ENCODE measurements at regions not wholly inside any gene's neighbourhood (a gene's known extent, or its start where the extent isn't known, plus 50 kb on each side); places are given as distances from the start of the nearest gene placed in this dataset.
"Not testable (repeated sequence)": the region's sequence is repeated elsewhere in the genome, so short reads cannot be mapped to it uniquely, and the experiment has no call there.

GRCh38 chr3:87564438-87564837 lies 288.1 kb upstream of the POU1F1 start:
- DNase-seq, result no peak

DNA sequence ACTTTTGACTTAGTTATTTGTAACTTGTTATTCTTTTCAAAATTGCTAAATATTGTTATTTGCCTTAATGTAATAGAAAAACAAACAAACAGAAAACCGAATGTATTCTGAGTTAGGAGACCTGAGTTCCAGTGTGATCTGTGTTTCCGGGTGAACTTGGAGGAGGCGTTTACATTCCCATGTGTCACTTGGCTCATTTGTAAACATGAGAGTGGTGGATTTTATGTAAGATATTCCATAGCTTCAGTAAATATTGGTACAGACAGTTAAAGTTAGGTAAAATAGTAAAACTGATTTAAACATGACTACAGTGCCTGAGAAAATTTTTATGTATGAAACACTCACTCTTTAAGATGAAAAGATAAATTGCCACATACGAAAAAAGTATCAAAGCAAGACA lies 287.3 kb upstream of the POU1F1 start:
- no peak for DNase-seq

GRCh38 chr3:87558492-87558891 lies 282.1 kb upstream of the POU1F1 start:
- no peak for DNase-seq

DNA sequence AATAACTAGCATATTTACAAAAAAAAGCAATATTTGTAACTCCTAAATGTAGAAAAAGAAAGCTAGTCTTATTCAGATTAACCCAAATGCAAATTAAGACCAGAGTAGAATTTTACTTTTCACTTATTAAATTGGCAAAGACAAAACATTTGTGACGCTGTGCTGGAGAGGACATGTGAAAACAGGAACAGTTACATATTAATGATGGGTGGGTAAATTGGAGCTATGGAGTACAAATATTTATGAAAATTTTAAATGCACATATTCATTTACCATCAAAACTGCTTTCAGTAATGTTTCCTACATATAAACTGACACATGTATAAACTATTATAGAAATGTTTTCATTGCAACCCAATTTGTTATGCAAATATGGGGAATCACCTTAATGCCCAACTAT lies 278.9 kb upstream of the POU1F1 start:
- DNase-seq, result no peak

- DNase-seq, result no peak
Measured at GRCh38 chr3:87553058-87553457, 276.7 kb upstream of the POU1F1 start.

GRCh38 chr3:87550892-87551291 lies 274.5 kb upstream of the POU1F1 start:
- DNase-seq, result no peak

GRCh38 chr3:87549208-87549607 lies 272.8 kb upstream of the POU1F1 start:
- DNase-seq, result no peak

DNA sequence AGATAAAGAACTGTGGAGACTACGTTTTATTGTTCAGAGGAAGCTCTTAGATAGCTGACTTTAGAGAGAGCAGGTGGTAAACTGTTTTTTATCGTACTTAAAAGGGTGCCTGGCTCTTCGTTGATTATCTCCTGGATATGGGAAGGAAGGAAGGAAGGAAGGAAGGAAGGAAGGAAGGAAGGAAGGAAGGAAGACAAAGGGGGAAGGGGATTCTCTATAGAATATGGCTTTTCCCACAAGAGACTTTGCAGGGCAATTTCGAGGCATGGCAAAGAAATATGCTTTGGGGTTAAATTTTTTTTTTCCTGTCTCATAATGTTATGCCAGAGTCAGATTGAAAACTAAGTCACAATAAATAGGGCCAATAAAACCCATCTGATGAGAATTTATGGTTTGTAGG lies 271.9 kb upstream of the POU1F1 start:
- DNase-seq, result no peak

DNA sequence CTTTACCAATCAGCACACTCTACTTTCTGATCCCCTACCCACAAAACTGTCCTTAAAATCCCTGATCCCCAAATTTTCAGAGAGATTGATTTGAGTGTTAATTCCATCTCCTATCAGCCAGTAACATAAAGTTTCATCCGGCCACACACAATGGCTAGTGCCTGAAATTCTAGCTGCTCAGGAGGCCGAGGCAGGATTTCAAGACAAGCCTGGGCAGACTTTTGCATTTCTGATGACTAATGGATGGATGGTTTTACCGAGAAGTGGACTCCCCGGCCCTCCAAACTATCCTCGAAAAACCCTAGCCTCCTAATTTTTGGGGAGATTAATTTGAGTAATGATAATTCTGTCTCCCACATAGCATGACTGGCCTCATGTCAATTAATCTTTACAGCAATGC lies 269.8 kb upstream of the POU1F1 start:
- DNase-seq, result no peak

- DNase-seq, result not testable (repeated sequence)
Measured at GRCh38 chr3:87543408-87543807, 267.0 kb upstream of the POU1F1 start.

DNA sequence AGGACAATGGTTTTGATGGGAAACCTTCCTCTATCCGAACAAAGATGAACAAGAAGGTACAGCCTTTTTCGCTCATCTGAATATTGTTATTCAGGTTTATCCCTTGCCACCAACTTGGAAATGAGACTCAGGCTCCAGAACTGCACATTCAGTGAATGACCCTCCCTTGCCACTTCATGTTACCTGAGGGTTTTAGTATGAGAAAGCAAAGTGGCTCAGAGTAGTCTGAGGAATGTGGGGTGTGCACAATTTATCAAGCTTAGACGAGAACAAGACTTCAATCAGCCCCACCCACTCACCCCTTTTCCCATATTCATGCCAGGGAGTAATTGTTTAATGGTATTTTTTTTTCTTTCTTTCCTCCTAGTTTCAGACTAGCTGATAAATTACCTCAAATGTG lies 265.3 kb upstream of the POU1F1 start:
- no peak for DNase-seq

DNA sequence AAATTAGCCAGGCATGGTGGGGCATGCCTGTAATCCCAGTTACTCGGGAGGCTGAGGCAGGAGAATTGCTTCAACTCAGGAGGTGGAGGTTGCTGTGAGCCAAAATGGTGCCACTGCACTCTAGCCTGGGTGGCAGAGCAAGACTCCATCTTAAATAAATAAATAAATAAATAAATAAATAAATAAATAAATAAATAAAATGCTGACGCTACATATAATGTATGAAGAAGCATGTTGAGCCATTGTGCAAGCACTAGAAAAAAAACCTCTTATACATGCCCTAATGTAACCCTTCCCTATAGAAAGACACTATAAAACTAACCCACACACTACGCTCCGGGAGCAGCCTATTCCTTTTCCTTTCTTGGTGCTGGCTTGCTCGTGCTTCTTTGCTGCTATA lies 262.3 kb upstream of the POU1F1 start:
- DNase-seq, result not testable (repeated sequence)

- DNase-seq, result no peak
Measured at GRCh38 chr3:87509401-87509800, 233.0 kb upstream of the POU1F1 start.

GRCh38 chr3:87508921-87509320 lies 232.5 kb upstream of the POU1F1 start:
- no peak for DNase-seq

DNA sequence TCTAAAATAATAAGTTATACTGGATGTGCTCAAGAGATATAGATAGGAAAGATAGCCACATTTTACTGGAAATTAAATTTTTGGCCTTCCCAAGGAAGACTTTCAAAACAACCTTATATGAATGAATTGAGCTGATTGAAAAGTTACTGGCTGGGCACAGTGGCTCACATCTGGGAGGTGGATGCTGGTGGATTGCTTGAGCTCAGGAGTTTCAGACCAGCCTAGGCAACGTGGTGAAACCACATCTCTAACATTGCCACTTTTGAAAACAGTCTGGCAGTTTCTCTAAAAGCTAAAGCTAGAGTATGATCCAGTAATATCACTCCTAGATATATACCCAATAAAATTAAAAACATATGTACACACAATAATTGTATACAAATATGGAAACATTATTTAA lies 231.4 kb upstream of the POU1F1 start:
- no peak for DNase-seq

DNA sequence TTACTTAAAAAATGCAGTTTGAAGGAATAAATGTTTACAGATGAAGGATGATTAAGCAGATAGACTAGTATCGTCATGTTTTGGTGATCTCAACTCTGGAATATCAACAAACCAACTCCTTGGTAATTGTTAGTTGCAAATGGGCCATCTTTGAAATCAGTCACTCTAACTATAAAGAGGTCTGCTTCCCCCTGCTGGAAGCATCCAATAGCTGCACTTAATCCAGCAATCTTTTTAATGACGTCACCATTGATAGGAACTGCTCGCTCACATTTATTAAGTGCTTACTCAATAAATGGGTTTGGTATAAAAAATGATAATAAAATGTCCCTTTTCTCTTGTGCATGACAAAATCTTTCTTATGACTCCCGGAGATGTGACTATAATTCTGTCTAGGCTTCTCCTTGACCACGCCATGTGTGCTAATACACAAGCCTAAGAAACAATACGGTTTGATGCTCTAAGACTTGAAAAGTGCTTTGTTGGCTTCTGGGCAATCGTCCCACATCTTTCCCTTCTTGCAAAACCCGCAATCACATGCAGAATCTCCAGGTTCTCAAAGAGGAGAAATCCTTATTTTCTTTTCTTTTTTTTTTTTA lies 227.6 kb upstream of the POU1F1 start:
- no peak for DNase-seq

DNA sequence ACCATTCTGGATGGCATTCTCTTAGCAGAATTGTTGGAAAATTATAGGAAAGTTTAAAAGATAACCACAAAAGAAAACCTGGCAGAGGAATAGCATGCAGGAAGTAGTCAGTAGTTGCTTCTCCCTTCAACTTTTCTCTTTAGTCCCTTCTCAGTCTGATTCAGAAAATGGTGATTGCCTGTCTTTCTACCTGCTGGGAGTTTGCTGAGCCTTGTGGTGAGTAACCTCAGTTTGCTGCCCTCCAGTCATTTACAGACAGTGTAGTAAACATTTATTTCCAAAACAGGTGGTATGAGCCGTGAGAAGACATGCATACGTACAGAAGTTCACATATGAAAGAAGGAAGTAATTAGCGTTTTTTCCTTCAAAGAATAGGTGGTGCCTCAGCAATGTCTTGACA lies 224.7 kb upstream of the POU1F1 start:
- DNase-seq, result no peak

- DNase-seq, result no peak
Measured at GRCh38 chr3:87498358-87499080, 222.1 kb upstream of the POU1F1 start.

DNA sequence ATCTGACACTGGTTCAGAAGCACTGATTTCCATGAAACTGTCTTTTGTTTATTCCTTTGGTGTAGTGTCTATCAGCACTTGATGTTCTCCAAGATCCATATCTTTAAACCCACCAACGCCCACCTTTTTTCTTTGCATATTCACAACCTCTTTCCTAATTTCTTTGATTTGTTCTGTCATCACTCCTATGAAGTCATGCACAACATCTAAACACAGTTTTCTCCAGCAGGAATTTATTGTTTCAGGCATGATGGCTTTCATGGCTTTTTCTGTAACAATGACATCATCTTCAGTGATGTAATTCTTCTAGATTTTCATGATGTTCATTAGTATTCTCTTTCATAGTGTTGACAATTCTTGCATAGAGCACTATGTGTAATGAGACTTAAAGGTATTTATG lies 219.6 kb upstream of the POU1F1 start:
- no peak for DNase-seq

DNA sequence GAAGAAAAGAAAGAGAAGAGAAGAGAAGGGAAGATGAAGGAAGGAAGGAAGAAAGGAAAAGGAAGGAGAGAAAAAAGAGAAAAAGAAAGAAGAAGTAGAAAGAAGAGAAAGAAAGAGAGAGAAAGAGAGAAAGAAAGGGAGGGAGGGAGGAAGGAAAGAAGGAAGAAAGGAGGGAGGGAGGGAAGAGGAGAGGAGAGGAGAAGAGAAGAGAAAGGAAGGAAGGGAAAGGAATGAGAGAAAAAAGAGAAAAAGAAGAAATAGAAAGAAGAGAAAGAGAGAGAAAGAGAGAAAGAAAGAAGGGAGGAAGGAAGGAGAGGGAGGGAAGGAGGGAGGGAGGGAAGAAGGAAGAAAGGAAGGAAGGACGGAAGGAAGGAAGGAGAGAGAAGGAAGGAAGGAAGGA lies 217.9 kb upstream of the POU1F1 start:
- DNase-seq, result no peak

- no peak for DNase-seq
Measured at GRCh38 chr3:87491843-87492242, 215.5 kb upstream of the POU1F1 start.

GRCh38 chr3:87489892-87490291 lies 213.5 kb upstream of the POU1F1 start:
- DNase-seq, result no peak

DNA sequence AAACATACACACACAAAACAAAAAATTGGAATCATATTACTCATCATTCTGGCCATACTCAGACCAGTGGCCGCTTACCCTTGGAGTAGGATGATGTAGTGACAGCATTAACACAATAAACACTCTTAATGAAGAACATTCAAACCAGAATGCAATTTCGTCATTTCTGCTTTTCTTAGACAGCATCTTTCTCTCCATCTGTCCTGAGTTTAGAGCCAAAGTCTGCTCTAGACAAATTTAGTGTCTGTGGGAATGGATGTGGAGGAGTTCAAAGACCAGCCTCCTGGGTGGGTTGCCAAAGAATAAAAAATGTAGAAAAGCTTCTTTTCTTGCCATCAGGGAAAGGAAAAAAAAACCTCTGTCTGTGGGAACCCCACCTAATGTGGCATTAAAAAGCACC lies 212.4 kb upstream of the POU1F1 start:
- DNase-seq, result no peak

DNA sequence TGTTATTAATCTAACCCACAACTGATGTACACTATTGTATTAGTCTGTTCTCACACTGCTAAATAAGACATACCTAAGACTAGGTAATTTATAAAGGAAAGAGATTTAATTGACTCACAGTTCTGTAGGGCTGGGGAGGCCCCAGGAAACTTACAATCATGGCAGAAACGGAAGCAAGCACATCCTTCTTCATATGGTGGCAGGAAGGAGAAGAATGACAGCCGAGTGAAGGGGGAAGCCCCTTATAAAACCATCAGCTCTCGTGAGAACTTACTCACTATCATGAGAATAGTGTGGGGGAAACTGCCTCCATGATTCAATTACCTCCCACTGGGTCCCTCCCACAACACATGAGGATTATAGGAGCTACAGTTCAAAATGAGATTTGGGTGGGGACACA lies 210.3 kb upstream of the POU1F1 start:
- DNase-seq, result not testable (repeated sequence)

DNA sequence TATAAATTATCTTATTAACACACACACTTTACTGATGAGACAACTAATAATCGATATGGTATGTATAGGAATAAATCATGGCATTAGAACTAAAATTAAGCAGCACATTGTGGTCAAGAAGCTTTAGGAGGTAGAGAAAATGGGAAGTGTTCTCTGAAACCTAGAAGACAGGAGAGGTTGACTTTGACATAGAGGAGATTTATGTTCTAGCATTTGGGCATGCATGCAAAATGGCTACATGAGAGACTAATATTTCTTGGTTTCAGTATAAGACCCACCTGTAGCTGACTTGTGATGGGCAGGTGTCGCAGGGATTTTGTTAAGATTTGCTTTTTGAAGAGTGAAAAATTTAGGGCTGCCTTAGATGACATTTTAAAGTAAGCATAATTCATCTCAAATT lies 209.7 kb upstream of the POU1F1 start:
- no peak for DNase-seq

All from activated effector memory CD4-positive, alpha-beta T cell treated with anti-CD3 and anti-CD28 coated beads, Interleukin-2, amount 50 U/mL, for 16 hours (primary cell).